ENCODE measurements at regions not wholly inside any gene's neighbourhood (a gene's known extent, or its start where the extent isn't known, plus 50 kb on each side); places are given as distances from the start of the nearest gene placed in this dataset.

- H3K36me3 ChIP-seq: no peaks in the 10 kb centered on the region
- H3K27ac ChIP-seq: no peak overlapping the region
- no peak overlapping the region for H3K4me3 ChIP-seq
- H3K9me3 ChIP-seq: peaks cover 0 to 12% (median 0%) of the 10 kb centered on the region in 4 donors
- no peaks in the 10 kb centered on the region for H3K27me3 ChIP-seq
- TF ChIP-seq EP300 (IDR thresholded peaks at IDR 0.05) (no peak), CTCF (IDR thresholded peaks at IDR 0.05) (no peak), POLR2A (IDR thresholded peaks at IDR 0.05) (no peak)
- no peak for DNase-seq (ENCODE audit: low spot score in 2 of 2)
- WGBS, 2 donors: 78 to 89% methylated on average over 10 to 11 of the region's 11 CpGs
- H3K4me1 ChIP-seq: no peaks in the 10 kb centered on the region
These were observed 233.0 kb downstream of the TFCP2L1 start for GRCh38 chr2:121052023-121052422.

- no peaks in the 10 kb centered on the region for H3K36me3 ChIP-seq
- DNase-seq (ENCODE audit: low spot score in 2 of 2): no peak
- WGBS, 2 donors: 59 to 60% methylated on average over 6 of the region's 6 CpGs
These were observed 232.5 kb downstream of the TFCP2L1 start for GRCh38 chr2:121052521-121052920.

GRCh38 chr2:121055088-121055487 lies 229.9 kb downstream of the TFCP2L1 start:
- H3K4me3 ChIP-seq: no peak overlapping the region
- DNase-seq (ENCODE audit: low spot score in 2 of 2): no peak
- H3K27me3 ChIP-seq: no peaks in the 10 kb centered on the region
- no peaks in the 10 kb centered on the region for H3K36me3 ChIP-seq
- no peak for TF ChIP-seq CTCF (IDR thresholded peaks at IDR 0.05)
- TF ChIP-seq EP300 (IDR thresholded peaks at IDR 0.05): no peak
- TF ChIP-seq POLR2A (IDR thresholded peaks at IDR 0.05): no peak
- H3K4me1 ChIP-seq: no peaks in the 10 kb centered on the region
- WGBS, 2 donors: 87 to 88% methylated on average over 5 of the region's 5 CpGs
- peaks cover 0 to 10% (median 0%) of the 10 kb centered on the region in 4 donors for H3K9me3 ChIP-seq
- H3K27ac ChIP-seq: no peak overlapping the region

More at GRCh38 chr2:121052521-121052920, 232.5 kb downstream of the TFCP2L1 start:
- no peaks in the 10 kb centered on the region for H3K4me1 ChIP-seq
- H3K9me3 ChIP-seq: peaks cover 0 to 12% (median 0%) of the 10 kb centered on the region in 4 donors
- TF ChIP-seq EP300 (IDR thresholded peaks at IDR 0.05) (no peak), CTCF (IDR thresholded peaks at IDR 0.05) (no peak), POLR2A (IDR thresholded peaks at IDR 0.05) (no peak)
- H3K27ac ChIP-seq: no peak overlapping the region
- H3K4me3 ChIP-seq: no peak overlapping the region
- H3K27me3 ChIP-seq: no peaks in the 10 kb centered on the region

- WGBS, 2 donors: 84 to 88% methylated on average over 4 of the region's 4 CpGs
These were observed 229.5 kb downstream of the TFCP2L1 start for GRCh38 chr2:121055501-121055900.

More at GRCh38 chr2:121055501-121055900, 229.5 kb downstream of the TFCP2L1 start:
- TF ChIP-seq EP300 (IDR thresholded peaks at IDR 0.05) (no peak), CTCF (IDR thresholded peaks at IDR 0.05) (no peak), POLR2A (IDR thresholded peaks at IDR 0.05) (no peak)
- H3K27ac ChIP-seq: no peak overlapping the region
- no peaks in the 10 kb centered on the region for H3K4me1 ChIP-seq
- H3K9me3 ChIP-seq: peaks cover 0 to 6% (median 0%) of the 10 kb centered on the region in 4 donors
- H3K36me3 ChIP-seq: no peaks in the 10 kb centered on the region
- no peak for DNase-seq (ENCODE audit: low spot score in 2 of 2)
- no peak overlapping the region for H3K4me3 ChIP-seq
- no peaks in the 10 kb centered on the region for H3K27me3 ChIP-seq
